Type B pancreatic cell (in vitro differentiated cells): ENCODE measurements at regions not wholly inside any gene's neighbourhood (a gene's known extent, or its start where the extent isn't known, plus 50 kb on each side); places are given as distances from the start of the nearest gene placed in this dataset.

ENCODE experiments used
- DNase-seq: peaks from one replicate; pipeline ENCODE4 v3.0.0; 2021; ENCODE audit warnings: mixed read lengths; ENCODE audit not compliant: unreplicated experiment; ENCODE audit errors: extremely low spot score
- H3K27ac Mint-ChIP-seq: 2 replicates; pipeline ENCODE4 v1.8.0; 2021; ENCODE audit warnings: mild to moderate bottlenecking, mixed read lengths
- H3K27me3 Mint-ChIP-seq: 2 replicates; pipeline ENCODE4 v1.8.0; 2021; ENCODE audit warnings: mixed read lengths
- H3K36me3 Mint-ChIP-seq: 2 replicates; pipeline ENCODE4 v1.8.0; 2021; ENCODE audit warnings: mixed read lengths
- H3K4me1 Mint-ChIP-seq: one replicate; pipeline ENCODE4 v1.8.0; 2021; ENCODE audit warnings: mixed read lengths; ENCODE audit not compliant: unreplicated experiment
- H3K4me3 Mint-ChIP-seq: 2 replicates; pipeline ENCODE4 v1.8.0; 2021; ENCODE audit warnings: mild to moderate bottlenecking, mixed read lengths
- H3K9me3 Mint-ChIP-seq: 2 replicates; pipeline ENCODE4 v1.8.0; 2021; ENCODE audit warnings: mixed read lengths
- CTCF ChIP-seq: fragments of 200-600 bp; sonication (generic); conservative IDR thresholded peaks from 2 replicates; pipeline ENCODE4 v1.5.0; 2021; ENCODE audit warnings: antibody characterized with exemption, mild to moderate bottlenecking

GRCh38 chr6:166027761-166028160 is 139.9 kb downstream of the TBXT start:
- no peaks in the 10 kb centered on the region for H3K9me3 Mint-ChIP-seq
- no peaks in the 10 kb centered on the region for H3K4me1 Mint-ChIP-seq
- H3K36me3 Mint-ChIP-seq = no peaks in the 10 kb centered on the region
- H3K27me3 Mint-ChIP-seq = peaks cover 9% of the 10 kb centered on the region
- no peak overlapping the region for H3K4me3 Mint-ChIP-seq
- no peak for DNase-seq
- H3K27ac Mint-ChIP-seq = no peak overlapping the region
- TF ChIP-seq CTCF = no peak

- no peaks in the 10 kb centered on the region for H3K4me1 Mint-ChIP-seq
- no peak overlapping the region for H3K4me3 Mint-ChIP-seq
- H3K36me3 Mint-ChIP-seq = no peaks in the 10 kb centered on the region
- no peaks in the 10 kb centered on the region for H3K9me3 Mint-ChIP-seq
- no peak for TF ChIP-seq CTCF
- no peak for DNase-seq
- no peak overlapping the region for H3K27ac Mint-ChIP-seq
- H3K27me3 Mint-ChIP-seq = peaks cover 9% of the 10 kb centered on the region
Observed at GRCh38 chr6:166026586-166027126, 141.0 kb downstream of the TBXT start.

- Mint-ChIP-seq H3K27me3 (peaks cover 10% of the 10 kb centered on the region), H3K27ac (no peak overlapping the region), H3K9me3 (no peaks in the 10 kb centered on the region), H3K4me1 (no peaks in the 10 kb centered on the region), H3K36me3 (no peaks in the 10 kb centered on the region), H3K4me3 (no peak overlapping the region)
- TF ChIP-seq CTCF = no peak
- no peak for DNase-seq
Observed at GRCh38 chr6:166025149-166025898, 142.3 kb downstream of the TBXT start.

GRCh38 chr6:166024252-166024651 is 143.4 kb downstream of the TBXT start:
- no peak for TF ChIP-seq CTCF
- DNase-seq = no peak
- no peak overlapping the region for H3K4me3 Mint-ChIP-seq
- peaks cover 9% of the 10 kb centered on the region for H3K27me3 Mint-ChIP-seq
- no peaks in the 10 kb centered on the region for H3K9me3 Mint-ChIP-seq
- H3K36me3 Mint-ChIP-seq = no peaks in the 10 kb centered on the region
- no peak overlapping the region for H3K27ac Mint-ChIP-seq
- no peaks in the 10 kb centered on the region for H3K4me1 Mint-ChIP-seq

- H3K27ac Mint-ChIP-seq = no peak overlapping the region
Observed at GRCh38 chr6:166023273-166023989, 144.2 kb downstream of the TBXT start.

More at GRCh38 chr6:166023273-166023989, 144.2 kb downstream of the TBXT start:
- TF ChIP-seq CTCF = no peak
- Mint-ChIP-seq H3K4me3 (no peak overlapping the region), H3K4me1 (no peaks in the 10 kb centered on the region), H3K27me3 (peaks cover 11% of the 10 kb centered on the region), H3K36me3 (no peaks in the 10 kb centered on the region), H3K9me3 (no peaks in the 10 kb centered on the region)
- DNase-seq = no peak
